IPS-NIHi11 (cell line): ENCODE measurements at regions not wholly inside any gene's neighbourhood (a gene's known extent, or its start where the extent isn't known, plus 50 kb on each side); places are given as distances from the start of the nearest gene placed in this dataset.
"Not testable (repeated sequence)": the region's sequence is repeated elsewhere in the genome, so short reads cannot be mapped to it uniquely, and the experiment has no call there.

Experiments used
- DNase-seq: peaks from one replicate; pipeline ENCODE4 v3.0.0; 2012; ENCODE audit warnings: mixed read lengths, low spot score

DNA sequence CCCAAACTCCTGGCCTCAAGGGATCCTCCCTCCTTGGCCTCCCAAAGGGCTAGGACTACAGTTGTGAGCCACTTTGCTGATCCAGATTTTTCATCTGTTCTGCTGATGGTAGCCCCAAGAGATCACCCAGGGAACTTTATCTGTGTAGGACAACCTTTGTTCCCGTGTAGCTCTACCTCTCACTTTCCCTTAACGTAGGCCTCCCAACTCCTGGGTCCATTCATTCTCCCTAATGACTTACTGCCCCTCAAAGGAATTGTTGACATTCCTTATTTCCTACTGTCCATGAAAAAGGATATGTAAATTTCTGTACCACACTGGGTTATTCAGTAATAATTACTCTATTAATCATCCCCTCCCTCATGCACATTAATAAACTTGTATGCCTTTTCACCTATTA, 51.0 kb upstream of the PHF24 start:
- DNase-seq: peak; percentile 31

DNA sequence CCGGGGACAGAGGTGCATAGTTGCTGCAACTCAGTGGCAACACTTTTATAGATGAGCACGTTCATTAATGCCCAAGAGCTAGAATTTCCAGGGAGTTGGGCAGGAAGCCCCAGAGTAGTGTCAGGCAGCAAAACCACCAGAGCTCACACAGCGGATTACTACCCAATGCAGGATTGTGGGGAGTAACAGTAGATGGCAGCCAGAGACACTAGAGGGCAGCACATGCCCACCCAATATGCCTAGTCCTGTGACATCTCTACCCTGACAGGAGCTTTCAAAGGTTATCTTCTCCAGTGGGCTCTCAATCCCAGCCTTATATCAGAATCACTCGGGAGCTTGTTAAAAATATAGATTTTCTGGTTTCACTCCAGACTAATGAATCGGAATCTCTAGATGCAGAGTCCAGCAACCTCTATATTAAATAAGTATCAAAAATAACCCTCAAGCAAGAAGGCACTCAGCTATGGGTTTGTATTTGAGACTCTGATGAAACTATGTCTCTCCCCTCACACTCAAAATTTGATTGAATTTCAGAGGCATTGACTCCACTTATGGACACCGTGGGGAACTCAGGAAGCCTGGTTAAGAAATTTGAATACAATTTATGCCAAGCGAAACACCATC, 58.4 kb upstream of the PHF24 start:
- DNase-seq: peak; percentile 82

DNA sequence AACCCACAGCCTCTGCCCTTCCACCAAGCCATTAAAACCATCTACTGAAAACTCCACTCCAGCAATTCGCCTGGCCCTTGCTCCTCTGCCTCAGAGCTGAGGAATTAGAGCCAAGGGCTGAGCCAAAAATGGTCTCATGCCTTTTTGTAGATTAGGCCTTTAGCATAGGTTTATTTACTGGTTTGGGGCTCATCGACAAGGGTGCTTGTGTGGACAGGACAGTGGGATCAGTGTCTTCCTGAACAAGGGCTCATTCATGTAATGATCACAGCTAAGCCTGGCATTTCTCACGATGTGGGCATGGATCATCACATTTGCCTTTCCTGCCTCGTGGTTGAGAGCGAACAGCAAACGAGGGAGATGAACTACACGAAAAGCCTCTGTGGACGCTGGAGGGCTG, 59.2 kb upstream of the PHF24 start:
- DNase-seq: no peak

DNA sequence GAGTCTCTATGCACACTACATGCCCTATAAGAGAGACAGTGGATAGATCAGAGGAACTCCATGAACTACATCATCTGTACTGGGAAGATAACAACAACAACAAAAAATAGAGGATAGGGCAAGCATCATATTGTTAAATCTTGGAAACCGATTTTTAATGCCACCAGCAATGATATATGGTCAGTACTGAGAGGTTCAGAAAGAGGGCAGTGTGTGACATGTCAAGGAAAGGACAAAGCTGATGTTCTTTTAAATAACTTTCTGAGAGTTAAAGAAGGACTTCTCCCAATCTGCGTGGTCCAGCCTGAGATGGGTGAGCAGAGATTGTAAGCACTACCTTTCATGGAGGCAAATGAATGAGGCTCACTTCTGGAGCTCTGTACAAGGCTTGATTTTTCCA, 62.0 kb upstream of the PHF24 start:
- DNase-seq: no peak

DNA sequence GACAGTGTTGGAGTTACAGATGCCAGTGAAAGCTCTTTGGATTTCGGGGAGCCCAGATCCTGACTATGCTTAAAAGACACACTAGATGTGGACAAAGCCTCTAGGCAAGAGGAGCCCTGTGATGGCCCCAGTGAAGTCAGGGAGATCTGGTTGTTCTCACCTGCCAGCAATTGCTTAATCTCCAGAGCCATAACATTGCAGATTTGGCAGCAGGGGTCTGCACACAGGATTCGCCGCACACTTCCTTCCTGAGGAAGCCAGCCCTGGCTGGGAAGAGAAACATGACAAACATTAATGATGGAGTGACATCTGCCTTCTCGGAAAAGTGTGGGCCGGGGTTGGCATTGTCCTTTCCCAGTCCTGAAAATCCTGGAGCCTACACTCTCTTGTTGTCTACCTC, 65.2 kb upstream of the PHF24 start:
- DNase-seq: no peak

DNA sequence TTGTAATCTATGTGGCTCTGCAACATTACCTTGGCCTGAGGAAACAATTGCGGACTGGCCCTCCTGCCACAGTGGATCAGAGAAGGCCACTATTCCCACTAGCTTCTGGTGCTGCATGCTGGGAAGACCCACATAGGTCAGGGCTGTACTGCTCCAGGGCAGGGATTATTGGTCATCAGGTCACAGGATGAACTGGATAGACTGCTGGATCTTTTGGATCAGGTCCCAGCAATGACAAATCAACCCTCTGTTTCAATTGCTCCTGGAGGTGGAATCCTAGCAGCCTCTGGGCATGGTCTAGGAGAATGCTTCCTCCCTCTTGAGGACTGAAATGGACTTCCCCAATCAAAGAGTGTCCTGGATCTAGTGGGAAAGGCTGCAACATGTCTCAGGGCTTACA, 66.7 kb upstream of the PHF24 start:
- no peak for DNase-seq

DNA sequence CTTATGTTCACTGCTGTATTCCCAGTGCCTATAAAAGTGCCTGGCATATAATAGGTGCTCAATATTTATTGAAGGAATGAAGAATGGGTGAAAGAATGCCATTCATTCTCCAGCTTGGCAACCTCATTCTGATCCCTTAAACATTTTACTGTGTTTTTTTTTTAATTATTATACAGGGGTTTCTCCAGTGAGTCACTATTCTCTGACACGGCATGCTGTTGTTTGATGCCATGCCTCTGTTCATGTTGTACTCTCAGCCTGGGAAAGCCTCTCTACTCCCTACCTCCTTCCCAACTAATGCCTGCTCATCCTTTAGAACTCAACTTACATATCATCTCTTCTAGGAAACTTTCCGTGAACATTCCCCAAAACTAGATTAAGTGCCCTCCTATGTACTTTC, 70.2 kb upstream of the PHF24 start:
- DNase-seq: no peak

DNA sequence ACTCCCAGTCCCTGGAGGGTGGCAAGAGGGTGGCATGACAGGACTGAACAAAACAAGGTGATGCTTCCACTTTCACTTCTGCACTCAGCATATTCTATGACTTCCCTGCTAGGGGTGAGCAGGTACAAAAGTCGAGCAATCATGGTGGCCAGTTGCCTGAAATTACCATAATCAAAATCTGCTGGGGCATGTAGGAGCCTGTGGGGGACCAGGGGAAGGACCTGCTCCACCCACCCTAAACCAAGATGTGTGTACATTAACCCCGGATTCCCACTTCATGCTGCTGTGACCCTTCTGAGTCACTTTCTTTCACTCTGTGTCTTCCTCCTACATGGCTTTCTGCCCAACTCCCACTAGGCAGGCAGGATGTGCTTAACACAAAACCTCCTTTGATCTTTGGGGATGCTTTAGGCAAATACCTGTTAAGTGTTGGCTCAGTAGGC, 73.3 kb upstream of the PHF24 start:
- no peak for DNase-seq

DNA sequence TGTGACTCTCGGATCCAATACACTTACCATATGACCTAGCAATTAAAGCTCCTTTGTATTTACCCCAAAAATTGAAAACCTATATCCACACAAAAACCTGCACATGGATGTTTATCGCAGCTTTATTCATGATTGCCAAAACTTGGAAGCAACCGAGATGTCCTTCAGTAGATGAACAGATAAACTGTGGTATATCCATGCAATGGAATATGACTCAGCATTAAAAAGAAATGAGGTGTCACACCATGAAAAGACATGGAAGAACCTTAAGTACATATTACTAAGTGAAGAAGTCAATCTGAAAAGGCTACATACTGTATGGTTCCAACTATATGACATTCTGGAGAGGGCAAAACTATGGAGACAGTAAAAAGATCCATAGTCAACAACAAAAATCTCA, 82.0 kb upstream of the PHF24 start:
- DNase-seq: no peak

DNA sequence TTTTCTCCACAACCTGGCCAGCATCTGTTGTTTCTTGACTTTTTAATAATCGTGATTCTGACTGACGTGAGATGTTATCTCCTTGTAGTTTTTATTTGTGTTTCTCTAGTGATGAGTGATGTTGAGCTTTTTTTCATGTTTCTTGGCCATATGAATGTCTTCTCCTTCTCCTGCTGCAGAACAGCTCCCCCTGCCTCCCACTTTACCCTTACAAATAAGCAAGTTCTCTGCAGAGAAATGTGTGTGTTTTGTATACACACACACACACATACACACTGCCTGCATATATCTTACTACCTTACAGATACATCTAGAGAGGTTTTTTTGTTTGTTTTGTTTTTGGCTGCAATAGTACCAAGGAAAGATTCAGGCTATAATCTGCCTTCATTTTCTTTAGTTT, 88.7 kb upstream of the PHF24 start:
- DNase-seq: no peak

DNA sequence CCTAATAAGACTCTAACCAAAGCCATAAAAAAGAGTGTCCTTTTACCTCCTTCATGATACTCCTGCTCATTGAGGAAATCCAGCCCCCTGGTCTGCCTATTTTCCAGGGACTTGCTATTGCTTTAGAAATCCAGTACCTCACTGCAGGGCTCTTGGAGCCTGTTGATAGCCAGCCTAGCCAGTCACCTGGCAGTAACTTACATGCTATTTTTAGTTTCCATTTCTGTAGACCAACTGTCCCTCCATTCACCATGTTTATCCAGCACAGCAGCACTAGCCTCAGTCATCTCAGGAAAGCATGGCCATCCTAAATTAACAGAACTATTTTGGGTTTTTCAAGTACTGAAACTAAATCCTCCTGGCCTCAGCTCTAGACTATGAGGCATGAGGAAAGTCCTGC, 91.5 kb upstream of the PHF24 start:
- DNase-seq: no peak

DNA sequence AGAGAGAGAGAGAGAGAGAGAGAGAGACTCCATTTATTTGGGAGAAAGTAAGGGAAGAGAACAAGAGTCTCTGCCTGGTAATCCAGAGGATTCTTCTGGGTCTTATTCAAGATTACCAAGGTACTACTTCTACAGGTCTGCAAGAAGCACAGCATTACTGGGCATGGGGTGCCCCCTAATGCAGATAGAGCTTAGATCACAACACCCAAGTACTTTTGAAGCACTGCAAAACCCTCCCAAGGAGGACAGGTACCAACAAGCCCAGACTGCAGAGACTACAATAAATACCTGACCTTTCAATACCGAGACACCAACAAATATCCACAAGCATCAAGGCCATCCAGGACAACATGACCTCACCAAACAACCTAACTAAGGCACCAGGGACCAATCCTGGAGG, 94.7 kb upstream of the PHF24 start:
- no peak for DNase-seq

DNA sequence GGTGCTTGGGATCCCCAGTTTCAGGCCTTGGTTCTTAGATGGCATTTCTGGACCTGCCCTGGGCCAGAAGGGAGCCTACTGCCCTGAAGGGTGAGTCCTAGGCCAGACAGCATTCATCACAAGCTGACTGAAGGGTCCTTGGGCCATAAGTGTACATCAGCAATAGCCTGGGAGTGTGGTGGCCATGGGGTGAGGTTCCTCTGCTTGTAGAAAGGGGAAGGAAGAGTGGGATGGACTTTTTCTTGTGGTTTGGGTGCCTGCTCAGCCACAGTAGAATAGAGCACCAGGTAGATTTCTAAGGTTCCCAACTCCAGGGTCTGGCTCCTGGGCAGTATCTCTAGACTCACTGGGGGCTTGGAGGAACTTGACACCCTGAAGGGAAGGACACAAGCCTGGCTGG, 95.2 kb upstream of the PHF24 start:
- no peak for DNase-seq

DNA sequence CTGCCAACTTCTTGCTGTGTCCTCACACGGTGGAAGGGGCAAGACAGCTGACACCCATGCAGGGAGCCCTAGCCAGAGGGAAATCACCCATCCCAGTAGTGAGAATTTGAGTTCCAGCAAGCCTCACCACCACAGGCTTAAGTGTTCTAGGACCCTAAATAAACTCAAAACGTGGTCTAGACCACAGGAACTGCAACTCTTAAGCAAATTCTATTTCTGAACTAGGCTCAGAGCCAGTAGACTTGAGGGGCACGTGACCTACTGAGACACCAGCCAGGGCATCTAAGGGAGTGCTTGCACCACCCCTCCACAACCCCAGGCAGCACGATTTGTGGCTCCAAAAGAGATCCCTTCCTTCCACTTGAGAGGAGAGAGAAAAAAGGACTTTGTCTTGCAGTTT, 96.0 kb upstream of the PHF24 start:
- DNase-seq: no peak

DNA sequence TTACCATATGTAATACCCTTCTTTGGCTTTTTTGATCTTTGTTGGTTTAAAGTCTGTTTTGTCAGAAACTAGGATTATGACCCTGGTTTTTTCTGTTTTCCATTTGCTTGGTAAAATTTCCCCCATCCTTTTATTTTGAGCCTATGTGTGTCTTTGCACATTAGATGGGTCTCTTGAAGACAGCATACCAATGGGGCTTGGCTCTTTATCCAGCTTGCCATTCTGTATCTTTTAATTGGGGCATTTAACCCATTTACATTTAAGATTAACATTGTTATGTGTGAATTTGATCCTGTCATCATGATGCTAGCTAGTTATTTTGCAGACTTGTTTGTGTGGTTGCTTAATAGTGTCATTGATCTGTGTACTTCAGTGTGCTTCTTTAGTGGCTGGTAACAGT, 103.1 kb upstream of the PHF24 start:
- not testable (repeated sequence) for DNase-seq

DNA sequence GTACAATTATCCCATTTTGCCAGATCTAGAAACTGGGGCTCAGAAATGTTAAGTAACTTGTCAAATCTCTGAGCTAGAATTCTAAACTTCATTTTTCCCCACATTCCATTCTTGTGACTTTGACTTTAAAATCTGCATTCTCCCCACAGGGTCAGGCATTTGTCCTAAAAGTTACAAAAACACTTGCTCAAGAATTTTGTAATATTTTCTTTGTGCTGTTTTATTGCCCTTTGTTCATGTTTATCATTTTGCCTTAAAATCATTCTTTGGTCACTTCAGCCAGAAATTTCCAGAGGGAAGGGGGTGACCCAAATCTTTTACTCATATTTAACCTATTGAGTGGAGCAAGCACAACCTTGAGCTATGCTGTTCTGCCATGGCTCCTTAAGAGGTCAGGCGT, 120.1 kb upstream of the CCL21 start:
- DNase-seq: no peak

DNA sequence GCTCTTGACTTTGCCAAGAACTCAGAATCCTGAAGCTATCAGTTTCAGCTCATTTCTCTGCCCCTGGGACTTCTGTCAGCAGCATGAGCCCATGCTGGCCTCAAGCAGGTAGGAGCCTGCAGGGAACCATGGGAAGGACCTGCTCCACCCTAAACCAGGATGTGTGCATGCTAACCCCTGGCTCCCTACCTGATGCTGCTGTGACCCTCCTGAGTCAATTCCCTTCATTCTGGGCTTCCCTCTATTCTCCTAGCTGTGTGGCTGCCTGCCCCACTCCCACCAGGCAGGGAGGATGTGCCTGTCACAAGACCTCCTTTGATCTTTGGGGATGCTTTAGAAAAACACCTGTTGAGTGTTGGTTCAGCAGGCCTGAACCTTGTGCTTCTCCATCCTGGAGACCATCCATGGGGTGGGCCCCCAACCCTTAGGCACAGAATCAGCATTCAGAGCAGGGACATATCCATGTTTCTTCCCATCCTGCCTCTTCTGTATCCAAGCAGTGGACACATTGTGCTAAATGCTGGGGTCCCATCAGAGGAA, 117.1 kb upstream of the CCL21 start:
- no peak for DNase-seq

DNA sequence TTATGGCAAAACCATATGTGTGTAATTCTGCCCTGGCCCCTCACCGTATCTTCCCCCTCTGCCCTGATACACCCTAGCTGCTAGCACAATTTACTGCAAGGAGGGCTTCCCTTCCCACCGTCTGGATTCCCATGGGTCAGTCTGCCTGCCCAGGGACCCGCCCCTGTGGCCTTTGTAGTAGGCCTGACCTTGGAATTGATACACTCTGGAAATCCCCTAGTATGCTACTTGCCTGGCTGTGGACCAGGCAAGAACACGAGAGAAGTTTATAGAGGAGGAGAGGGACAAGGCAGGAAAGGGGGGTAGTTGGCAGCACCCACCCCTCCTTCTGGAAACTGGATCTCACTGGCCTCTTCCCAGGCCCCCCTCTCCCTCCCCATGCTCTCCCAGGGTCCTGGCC, 115.8 kb upstream of the CCL21 start:
- no peak for DNase-seq

DNA sequence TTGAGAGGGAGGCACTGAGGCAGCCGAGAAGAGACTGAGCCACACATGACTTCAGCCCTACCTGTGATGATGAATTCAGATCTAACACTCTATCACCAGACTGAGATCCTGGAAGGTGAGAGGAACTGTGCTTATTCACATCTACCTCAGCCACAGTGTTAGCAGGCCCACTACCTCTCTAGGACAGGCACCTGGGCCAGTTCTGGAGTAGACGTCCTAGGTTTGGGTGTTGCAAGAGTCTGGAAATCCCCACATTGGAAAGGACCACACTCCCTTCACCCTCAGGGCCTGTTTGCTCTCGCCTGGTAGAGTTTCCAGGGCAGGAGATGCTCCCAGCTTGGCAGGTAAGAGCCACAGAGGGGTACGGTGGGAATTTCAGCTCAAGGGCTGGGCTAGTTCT, 113.8 kb upstream of the CCL21 start:
- no peak for DNase-seq

DNA sequence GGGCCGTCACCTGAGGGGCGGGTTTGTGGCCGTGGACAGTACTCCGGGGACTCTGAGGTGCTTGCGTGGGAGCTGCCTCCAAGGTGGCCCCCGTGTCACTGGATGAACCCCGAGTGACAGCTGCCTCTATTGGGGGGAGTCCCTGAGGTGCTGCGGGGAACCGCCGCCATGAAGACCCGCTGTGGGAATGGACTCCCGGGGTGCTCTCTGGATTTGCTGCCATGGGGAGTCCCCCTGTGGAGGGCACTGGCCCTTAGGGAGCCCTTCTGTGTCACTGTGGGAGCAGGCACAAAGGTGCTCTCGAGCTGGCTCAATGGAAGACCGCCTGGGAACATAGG, 100.2 kb upstream of the CCL21 start:
- no peak for DNase-seq

DNA sequence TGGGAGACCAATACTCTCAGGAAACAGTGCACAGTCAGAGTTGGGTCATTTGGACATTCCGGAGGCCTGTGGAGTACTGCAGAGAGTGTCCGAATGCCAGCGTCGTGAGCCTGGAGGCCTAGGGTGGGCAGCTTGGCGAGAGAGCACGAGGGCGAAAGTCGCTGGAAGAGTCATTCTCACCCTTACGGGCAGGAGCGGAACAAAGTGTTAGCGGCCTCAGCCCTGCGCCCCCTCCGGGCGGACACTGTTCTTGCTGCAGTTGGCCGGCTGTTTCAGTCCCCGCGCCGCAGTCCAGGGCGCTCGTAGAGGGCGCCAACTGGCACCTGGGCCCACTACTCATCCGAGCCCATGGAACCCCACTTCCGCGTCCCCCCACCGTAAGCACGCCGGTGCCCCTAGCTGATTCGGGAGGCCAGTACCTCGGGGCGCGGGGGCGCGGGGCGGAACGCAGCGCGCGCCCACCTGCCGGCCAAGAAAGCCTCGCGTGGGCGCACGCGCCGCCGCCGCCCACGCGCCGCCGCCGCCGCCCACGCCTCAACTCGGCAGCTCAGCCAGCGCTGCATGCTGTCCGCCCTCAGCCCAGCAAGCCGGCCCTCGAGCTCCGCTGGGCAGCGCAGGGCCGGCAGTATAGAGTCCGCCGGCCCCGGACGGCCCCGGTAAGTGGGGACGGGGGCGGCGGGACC, 99.7 kb upstream of the CCL21 start:
- peak; percentile 79 for DNase-seq

DNA sequence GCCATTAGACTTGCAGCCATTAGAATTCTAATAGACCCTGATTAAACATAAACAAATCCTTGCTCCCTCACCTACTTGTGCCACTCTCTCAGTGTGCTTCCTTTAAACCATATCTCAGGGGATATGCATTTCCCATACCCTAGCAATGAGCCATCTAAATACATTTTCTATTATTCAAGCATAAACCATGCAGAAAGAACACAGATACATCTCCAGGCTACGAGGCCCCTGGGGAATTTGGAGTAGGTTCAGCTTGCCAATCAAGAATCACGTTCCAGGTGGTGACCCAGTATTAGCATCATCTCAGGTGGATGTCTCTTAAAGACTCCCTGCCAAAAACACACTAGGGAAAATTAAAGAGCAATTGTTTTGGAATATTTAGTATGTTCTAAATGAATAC, 93.0 kb upstream of the CCL21 start:
- no peak for DNase-seq

DNA sequence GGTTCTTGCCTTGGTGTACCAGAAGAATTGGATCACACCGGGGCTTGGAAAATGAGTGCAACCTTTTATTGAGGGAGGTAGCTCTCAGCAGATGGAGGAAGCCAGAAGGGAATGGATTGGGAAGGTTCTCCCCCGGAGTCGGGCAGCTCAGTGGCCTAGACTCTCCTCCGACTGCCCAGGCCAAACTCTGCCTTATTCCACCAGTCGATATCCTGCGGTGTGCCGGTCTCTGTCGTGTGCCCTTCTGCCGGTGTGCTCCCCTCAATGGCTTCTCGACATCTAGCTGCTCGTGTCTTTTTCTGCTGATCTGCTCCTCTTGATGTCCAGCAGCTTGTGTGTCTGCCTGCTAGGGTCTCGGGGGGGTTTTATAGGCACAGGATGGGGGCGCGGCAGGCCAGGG, 87.4 kb upstream of the CCL21 start:
- DNase-seq: no peak

DNA sequence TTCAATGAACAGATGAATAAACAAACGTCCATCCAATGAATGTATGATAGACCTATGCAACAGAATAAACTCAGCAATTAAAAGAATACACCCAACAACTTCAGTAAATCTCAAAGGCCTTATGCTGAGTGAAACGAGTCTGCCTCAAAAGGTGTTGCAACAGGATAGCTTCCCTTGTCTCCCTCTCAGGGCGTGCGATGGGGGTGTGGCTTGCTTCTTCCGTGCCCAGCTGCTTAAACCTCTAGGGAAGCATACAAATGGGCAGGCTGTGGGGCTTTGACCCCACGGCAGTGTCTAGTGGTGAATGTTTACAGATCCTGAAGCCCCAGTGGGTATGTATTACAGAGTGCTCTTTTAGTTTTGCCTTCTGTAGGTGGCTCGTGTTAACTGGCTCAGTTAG, 87.0 kb upstream of the CCL21 start:
- peak; percentile 25 for DNase-seq
